ENCODE measurements at regions not wholly inside any gene's neighbourhood (a gene's known extent, or its start where the extent isn't known, plus 50 kb on each side); places are given as distances from the start of the nearest gene placed in this dataset.

DNA sequence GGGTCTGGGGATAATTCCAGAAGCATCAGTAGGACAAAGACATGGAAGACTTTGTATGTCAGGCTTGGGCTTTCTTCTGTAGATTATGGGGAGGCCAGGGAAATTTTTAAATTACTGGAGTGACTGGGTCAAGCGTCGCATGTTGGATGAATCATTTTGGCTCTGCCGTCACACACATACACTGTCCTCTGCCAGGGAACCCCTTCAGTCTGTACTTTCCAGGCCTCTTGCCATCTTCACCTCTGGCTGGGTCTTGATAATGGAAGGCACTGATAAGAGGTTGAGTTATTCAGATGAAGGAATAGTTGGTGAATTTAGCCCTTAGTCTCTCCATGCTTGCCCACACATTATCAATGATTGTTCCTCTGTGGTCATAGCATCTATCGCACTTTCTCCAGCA is 895.1 kb upstream of the CELF4 start:
- DNase-seq = no peak

DNA sequence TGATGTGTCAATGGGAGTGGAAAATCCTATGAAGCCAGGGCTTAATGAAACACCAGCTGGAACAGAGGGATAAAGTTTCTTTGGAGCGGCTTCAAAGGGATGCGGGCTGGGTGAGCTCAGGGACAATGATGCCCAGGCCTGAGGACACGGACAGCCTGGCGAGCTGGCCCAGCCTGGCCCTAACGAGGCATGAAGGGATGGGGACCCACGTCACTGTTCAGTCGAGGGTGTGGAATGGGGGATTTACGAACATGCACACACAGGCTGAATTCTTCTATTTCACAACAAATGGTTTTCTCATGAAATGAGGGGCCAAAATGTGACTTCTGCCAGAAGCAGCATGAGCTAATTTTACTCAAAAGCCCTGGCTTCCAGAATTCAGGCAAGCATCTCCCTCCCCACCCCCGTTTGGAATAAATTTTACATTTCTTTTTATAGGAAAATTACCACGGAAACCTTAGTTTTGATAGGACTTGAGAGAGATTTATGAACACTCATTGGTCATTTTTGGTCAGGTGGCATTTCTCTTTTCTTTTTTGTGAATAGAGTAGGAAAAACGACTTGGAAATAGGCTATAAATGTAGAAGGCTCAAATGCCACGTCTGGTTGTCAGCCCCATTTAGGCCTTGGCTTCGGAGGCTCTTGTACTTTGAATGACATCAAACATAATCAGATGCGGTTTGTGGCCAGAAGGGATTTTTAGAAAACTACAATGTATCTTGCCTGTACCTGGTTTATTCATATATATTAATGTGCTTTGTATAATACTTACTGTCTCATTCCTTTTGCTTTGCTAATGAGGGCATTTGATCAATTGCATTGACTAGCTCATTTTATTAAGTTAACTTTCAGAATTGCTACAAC is 893.8 kb upstream of the CELF4 start:
- DNase-seq = no peak

DNA sequence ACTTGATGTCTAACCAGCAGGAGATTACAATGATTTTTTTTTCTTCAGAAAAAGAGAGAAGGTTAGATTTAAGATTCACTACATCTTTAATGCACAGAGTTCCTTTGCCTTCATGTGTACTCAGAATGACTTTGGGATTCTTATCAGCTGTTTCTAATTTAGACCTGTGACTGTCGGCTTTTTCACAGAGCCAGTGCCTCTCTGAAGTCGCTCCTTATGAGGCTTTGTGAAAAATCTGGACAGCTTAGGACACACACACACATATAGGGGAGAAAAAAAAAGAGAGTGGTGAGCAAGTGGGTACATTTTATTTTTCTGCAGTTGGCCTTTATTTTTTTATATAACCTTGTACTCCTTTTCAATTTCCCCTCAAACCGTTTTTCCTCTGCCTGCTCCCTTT is 893.1 kb upstream of the CELF4 start:
- no peak for DNase-seq

DNA sequence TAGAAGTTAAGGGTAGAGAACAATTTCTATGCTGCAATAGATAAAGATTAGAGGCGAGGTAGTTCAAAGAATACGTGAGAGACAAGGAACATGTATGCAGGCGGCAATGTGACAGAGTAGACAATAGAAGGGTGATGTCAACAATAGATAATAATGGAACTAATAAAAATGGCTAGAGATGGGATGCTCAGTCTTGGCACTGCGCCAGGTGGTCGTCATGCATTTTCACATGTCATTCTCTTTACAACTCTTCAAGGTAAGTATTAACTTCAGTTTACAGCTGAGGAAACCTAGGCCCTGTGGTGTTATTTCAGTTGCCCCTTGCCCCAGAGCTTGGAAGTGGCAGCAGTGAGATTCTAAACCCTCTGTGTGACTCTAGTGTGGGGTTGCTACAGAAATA is 890.7 kb upstream of the CELF4 start:
- DNase-seq = no peak

DNA sequence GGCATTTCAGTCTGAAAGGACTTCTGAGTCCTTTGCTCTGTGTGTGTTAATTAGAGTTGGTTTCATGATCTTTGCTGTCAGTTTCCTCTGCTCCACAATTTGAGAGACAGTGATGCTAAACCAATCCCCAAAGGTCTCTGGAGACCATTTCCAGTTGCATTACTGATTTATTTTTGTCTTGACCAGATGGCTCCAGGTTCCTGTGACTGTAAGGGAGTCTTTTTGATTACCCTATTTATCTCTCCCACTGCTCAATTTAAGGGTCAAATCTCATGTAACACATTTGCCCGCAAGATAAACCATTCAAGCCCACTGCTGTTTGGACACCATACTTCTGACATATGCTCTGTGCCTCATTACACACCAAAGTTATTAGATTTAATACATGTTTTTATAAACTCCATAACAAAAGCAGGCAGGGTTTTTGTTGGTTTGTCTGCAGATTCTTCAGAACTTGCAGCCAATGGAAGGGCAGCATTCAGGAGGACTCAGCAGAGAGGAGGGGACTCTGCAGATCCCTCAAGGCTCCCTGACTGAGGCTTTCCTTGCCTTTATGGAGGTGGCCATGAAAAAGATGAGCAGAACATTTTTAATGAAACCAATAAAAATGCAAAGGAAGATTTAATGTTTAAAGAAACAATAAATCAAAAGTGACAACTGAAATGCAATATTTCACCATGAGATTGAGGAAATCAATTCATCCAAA is 889.3 kb upstream of the CELF4 start:
- DNase-seq = no peak

DNA sequence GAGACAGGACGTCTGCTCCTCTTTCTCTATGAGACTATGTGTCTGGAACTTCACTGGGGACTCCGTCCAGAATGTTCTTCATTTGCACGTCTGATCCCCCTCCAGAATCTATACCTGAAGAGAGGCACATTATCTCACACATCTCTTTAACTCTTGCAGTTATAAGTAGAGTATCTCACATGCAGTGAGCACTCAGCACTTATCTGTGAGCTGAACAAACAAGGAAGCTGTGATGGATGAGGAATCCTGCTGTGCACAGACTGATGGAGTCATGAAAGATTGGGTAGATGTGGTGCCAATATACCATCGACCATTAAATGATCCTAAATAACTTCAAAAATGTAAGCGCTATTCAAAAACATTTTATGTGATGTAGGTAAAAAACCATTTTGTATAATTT is 888.3 kb upstream of the CELF4 start:
- no peak for DNase-seq

DNA sequence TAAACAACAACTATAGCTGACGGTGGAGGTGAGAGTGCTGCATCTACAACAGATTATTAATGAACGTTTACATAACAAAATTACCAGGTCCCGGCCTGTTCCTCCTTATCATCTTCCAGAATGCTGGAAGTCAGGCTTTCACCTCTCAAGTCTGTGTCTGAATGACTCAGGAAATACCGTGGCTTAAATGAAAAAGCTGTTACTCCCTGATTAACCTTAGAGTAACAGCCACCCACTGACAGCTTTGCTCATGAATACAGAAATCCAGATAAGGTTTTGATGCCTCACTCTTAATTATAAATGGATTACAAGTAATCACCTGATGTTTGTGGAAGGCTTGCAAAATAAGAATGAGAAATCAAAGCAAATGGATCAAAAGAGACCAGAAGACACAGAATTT is 885.3 kb upstream of the CELF4 start:
- no peak for DNase-seq

DNA sequence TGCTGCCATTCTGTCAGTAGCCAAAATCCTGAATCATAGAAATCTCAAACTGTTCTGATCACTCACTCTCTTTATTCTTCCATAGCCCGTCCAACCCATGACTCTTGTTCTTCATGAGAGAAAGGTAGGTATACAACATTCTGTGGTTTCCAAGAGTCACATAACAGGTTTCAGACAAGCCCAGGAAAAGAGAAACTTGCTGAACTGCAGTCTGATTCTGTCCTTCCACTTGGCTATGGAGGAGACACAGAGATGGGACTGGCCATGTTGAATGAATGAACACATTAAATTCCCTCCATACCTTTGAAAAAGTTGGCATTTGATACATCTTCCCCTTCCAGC is 880.2 kb upstream of the CELF4 start:
- DNase-seq = no peak

DNA sequence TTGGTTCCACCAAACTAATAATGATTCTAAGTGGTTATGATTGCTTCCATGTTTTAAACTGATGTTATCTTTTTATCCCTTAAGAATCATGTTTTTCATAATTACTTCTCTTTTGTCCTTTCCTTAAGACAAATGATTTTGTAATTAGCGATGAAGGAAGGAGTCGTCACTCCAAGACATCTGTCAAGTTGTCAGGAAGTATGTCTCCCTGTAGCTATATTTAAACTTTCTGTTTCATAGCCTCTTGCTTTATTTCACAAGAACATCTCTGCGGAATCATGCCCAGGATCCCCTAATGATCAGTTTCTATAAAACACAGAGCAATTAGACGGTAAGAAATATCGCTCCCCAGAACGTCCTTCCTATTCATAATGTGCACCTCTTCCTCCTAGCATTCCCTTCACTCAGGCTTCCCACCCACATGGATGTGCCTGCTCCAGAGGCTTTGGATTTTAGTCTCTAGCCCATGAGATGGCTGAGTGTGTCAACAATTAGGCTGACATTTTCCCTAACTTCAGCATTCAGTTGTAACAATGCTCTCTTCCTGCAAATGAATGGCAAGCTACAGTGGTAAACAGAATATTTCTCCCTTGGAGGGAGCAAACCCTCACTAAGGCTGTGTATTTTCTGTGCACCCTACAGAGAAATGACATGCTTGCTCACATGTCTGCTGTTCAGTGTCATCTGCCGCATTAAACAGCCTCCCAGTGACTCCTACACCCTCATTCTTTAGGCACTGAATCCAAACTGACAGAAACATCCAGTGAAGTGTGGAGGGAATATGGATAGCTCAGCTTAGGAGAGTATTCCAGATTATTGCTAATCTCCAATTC is 879.6 kb upstream of the CELF4 start:
- DNase-seq = no peak

DNA sequence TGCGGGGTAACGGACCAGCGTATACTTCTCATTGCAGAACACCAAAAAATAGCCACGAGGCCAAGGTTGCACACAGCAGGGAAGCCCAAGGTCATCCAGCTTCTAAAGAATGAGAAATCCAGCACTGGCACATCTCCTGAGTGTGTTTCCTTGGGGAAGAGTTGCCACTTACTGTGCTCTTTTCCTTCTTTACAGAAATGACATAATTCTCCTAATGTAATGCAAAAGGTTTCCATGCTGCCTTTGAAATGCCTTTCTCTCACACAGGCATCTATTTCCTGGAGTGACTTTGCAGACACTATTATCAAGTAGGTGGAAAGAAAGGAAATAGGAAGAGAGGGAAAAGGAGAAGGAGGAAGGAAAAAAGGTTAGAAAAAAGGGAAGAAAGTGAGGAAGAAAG is 862.1 kb upstream of the CELF4 start:
- DNase-seq = no peak

DNA sequence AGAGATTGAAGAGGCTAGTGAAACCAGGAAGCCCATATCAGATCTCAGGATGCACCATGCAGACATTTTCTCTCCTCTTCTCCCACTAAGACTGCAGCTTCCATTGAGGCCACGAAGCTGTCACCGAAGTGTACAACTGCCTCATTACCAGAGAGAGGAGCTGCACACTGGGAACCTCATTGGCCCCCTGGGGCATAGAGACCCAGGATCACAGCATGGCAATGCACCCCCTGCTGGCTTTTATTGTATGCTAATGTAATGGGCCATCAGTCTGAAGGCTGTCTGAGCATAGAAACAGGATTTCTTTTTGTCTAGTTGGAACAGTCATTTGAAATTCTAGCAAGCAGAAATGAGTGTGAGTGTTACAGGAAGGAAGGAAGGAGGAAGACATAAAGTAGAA is 861.6 kb upstream of the CELF4 start:
- no peak for DNase-seq

DNA sequence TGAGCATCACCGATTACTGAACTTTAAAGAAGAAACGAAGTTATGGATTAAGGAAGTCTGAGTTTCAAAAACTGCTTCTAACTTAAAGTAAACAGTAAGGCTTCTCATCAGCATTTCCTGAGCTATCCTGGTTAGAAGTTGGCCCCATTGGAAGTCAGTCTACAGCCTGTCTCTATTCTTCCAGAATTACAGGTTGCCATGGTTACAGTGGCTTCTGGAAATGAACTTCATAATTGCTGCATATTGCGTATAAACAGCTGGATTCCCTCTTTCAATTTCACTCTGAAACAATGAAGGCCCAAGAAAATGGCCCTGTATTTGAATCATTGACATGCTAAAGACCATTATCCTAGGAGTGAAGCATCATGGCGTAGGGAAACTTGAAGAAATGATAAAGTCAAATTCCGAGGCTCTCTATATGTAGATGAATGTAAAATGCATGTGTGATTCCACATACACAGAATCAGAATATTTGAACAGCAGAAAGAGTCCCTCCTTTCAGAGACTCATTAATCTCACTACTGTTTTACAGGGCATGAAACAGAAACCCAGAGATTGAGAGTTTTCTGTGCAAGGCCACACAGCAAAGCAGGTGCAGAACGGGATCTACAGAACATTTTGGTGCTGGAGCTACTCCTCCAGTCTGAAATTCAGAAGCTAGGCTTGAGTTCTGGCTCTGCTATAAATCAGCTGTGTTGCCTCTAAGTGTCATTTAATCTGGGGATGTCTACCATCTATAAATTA is 856.4 kb upstream of the CELF4 start:
- no peak for DNase-seq

DNA sequence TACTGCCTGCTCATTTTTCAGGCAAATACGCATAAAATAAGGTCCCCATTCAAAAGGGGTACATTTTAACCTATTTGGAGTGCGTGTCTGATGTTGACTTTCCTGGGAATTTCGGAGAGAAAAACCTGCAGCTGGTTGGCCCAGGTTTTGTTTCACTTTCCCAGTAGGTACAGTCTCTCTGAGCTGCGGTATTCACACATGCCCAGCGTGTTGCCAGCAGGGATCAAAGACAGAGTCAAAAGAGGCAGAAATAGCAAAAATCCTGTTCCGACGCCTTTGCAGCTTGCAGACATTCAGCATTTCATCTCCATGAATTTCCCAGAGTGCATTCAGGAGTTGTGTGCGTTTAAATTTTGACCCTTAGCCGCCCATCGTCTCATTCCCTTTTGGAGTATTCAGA is 855.4 kb upstream of the CELF4 start:
- no peak for DNase-seq

DNA sequence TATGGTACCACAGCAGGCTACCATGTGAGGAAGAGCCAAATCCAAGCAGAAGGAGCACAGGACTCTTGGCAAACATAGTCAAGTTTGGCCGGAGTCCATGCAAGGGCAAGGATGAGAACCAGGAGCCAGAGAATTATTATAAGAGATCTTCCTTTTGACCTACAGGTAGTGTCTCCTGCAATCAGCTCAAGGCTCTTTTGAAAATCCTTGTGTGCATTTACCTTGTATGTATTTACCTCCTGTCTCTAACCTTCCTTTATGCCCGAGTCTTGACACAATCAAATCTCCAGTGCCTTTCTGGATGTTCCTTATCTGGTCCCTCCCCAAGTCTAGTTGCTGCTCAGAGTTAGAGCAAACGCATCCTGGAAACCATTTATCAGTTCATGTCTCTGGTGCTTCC is 855.0 kb upstream of the CELF4 start:
- no peak for DNase-seq

DNA sequence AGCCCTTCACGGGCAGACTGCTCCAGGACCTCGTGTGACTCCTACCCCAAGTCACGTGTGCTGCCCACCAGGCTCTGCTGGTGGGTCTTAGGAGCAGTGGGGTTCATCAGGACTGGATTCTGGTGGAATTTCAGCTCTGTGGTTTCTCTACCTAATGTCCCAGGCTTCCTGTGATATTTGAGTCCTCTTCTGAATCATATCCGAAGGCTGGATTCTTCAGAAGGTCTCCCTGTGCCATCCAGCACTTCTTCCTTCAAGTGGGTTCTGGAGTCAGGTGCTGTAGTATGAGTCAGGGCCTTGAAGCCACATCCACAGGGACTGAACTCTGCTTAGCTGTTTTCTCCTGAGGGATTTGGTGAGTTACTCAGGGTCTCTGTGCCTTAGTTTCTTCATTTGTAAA is 850.2 kb upstream of the CELF4 start:
- no peak for DNase-seq

DNA sequence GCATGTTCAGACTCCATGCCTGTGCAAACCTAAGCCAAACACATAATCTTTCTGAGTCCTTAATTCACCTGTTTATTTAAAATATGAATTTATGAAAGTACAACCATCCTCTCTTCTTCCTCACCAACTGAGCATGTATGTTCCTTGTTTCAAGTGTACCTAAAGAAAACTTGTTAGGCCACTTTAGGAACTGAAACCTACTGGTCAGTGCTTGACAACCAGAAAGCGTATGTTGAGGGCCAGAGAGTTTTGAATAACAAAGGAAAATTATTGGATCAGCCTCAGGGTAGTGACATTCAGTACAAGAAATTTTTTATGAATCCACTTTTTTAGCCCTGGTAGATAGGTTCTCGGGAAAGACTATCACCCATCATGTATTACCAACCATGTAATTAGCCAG is 847.6 kb upstream of the CELF4 start:
- DNase-seq = no peak

DNA sequence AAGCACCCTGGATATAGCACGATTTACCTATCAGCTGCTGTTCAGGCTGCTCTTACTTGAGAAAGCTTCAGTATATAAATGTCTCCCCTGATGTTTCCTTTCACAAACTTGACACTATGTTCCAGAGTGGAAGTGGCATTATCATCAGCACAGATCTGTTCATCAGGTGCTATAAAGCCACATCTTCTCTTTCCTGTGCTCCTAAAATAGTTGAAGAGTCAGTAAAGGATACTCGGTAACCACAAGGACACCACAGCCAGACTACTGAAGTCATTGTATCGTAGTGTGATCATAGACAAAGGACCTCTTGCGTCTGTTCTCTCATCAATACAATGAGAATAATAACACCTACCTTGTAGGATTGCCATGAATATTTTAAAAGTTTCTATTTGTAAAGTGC is 841.0 kb upstream of the CELF4 start:
- DNase-seq = no peak

DNA sequence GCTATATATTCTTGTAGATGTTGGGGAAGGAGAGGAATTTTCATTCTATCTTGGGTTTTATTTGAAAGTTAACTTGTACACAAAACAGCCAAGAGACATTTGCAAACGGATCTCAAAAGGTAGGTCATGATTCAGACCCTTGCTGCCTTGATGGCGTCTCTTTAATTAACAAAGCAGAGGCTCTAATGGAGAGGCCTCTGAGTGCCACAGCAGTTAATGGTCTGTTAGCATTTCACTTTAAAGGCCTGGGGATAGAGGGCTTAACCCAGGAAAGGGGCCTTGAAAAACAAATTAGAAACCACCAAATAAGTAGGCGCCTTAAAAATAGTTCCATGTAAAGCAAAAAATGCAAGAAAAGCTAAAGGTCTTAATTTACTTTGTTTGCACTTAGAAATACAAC is 836.9 kb upstream of the CELF4 start:
- no peak for DNase-seq

DNA sequence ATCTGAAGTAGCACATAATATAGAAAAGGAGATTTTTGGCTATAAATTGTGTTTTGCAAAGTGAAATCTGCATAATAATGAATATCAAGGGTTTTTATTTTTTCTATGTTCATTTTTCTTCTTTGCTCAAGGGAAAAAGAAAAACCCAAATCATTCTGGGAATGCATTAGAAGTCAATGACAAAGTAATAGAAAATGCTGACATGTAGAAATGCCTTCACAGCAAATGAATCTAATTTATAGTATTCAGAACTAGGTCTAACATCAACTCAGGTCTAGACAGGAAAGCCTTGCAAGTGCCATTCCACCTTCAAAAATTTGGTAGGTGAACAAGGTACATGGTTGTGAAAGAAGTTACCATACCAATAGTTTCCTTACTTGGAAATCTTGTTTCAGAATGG is 831.5 kb upstream of the CELF4 start:
- no peak for DNase-seq

DNA sequence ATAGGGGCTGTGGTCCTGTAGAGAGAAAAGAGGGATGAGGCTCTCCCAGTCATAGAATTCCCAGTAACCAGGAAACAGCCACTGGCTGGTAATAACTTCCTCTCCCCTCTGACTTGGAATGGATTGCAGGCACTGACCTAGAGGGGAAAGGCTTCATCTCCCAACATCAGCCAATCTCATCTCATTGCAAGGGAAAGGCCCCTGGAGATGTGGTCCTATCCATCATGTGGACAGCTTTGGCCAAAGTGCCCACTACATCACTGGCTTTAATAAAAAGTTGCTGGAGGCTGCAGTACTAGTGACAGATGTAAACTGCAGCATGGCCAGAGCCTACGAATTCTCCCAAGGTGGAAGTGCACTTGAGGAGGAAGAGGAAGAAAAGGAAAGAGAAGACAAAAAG is 820.5 kb upstream of the CELF4 start:
- no peak for DNase-seq

DNA sequence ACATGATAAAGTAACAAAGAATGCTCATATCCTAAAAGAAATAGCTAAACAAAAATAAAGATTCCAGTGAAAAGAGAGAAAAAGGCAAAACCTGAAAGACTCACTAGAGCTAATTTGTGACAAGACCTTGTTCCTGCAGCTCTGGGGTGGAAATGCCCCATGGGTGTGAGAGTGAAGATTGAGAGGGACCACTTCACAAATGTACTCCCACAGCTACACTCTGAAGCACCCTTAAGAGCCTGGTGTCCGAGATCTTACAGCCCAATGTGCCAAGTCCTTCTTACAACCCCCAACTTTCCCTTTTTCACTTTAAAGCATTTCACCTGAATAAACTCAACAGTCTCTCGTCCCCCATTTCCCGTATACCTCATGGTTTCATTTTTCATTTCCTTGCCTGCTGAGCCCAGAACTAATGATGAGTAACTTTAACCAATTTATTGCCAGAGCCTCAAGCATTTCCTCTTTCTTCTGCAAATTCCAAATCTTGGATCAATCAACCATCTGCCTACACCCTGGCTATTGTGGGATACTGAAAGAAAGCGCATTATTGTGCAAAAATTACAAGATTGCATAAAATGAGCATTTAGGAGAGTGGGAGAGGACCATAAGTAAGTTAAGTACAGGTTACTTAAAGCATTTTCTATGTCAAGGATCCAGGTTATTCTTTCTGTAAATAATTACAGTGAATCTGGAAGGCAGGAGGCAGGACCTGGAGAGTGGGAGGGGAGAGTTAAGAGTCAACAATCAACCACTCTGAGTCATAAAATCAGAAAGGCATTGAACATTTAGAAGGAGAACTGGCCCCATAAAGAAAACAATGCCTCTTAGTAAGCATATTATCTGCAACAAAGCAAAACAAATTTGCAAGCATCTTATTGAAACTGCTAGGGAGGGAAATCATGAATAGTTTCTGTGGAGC is 804.4 kb upstream of the CELF4 start:
- DNase-seq = no peak

DNA sequence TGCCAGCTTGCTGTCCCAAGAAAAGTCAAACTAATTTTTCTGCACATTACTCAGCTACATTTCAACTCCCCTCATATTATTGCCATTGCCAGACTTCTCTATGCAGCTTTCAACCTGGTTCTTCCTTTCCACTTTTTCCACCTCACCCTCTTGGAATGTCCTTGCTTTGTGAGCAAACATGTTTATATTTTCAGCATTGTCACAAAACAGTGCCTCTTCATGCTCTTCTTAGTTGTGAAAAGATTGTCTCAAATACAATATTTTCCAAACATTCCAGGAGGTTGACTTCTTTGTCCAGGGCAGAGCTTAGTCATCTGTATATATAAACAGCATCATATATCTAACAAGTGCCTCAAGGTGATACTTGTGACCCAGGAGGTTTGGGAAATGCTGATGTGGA is 803.3 kb upstream of the CELF4 start:
- no peak for DNase-seq

All from stimulated activated CD4-positive, alpha-beta T cell treated with anti-CD3 and anti-CD28 coated beads, Interleukin-1b, Interleukin-23, amount 100 ng/mL, for 48 hours (primary cell).